AG04449 (cell line): ENCODE measurements at regions not wholly inside any gene's neighbourhood (a gene's known extent, or its start where the extent isn't known, plus 50 kb on each side); places are given as distances from the start of the nearest gene placed in this dataset.

Source experiments
- CTCF ChIA-PET: fragments of 350-600 bp; formaldehyde crosslinking; extraction: SDS; loops from one replicate; lab custom pipeline; 2021; ENCODE audit warnings: antibody characterized with exemption; lab: Yijun Ruan, JAX
- POLR2A ChIA-PET: fragments of 400-600, 350-600 bp; formaldehyde crosslinking; extraction: SDS; loops from one replicate; lab custom pipeline; 2020; ENCODE audit warnings: antibody characterized with exemption, inconsistent platforms; lab: Yijun Ruan, JAX
- DNase-seq: peaks from one replicate; pipeline ENCODE4 v3.0.0-alpha.2; 2010; ENCODE audit warnings: low read depth, low spot score
- H3K4me3 ChIP-seq: 2 replicates; pipeline ENCODE4 v1.5.1; 2011; ENCODE audit warnings: low read depth, mild to moderate bottlenecking, control low read depth, low read length
- CTCF ChIP-seq: IDR thresholded peaks from one replicate; pipeline ENCODE4 v1.5.1; 2011; ENCODE audit warnings: mild to moderate bottlenecking, moderate library complexity, low read length, control low read depth, inconsistent platforms; ENCODE audit not compliant: insufficient read depth; ENCODE audit errors: missing control alignments

GRCh38 chr10:28973309-28973972 lies 296.1 kb downstream of the BAMBI start:
- no peak overlapping the region for H3K4me3 ChIP-seq
- ChIA-PET POLR2A (no interaction called here), CTCF (interaction anchor here (1.8 kb wide), 1 partner anchor 18 kb away, joined by 5 read pairs; no protein-coding TSS in a partner anchor)
- TF ChIP-seq CTCF = no peak
- DNase-seq = no peak

GRCh38 chr10:28975891-28976531 lies 298.7 kb downstream of the BAMBI start:
- DNase-seq = no peak
- no peak overlapping the region for H3K4me3 ChIP-seq
- CTCF ChIA-PET = no interaction called here
- TF ChIP-seq CTCF = no peak
- POLR2A ChIA-PET = no interaction called here

GRCh38 chr10:28977518-28977917 lies 300.2 kb downstream of the BAMBI start:
- CTCF ChIA-PET = interaction anchor here (1.0 kb wide), 1 partner anchor 16 kb away, joined by 3 read pairs; no protein-coding TSS in a partner anchor
- no peak overlapping the region for H3K4me3 ChIP-seq
- TF ChIP-seq CTCF = no peak
- POLR2A ChIA-PET = no interaction called here
- no peak for DNase-seq

- CTCF ChIA-PET = interaction anchor here (1.0 to 1.6 kb wide), 3 partner anchors 8 to 316 kb away, joined by 3 to 4 read pairs (median 3); no protein-coding TSS in a partner anchor
These were observed 302.9 kb downstream of the BAMBI start for GRCh38 chr10:28980264-28980663.

GRCh38 chr10:28981007-28981406 lies 303.7 kb downstream of the BAMBI start:
- DNase-seq = no peak
- ChIA-PET POLR2A (no interaction called here), CTCF (interaction anchor here (1.5 kb wide), 1 partner anchor 10 kb away, joined by 4 read pairs; no protein-coding TSS in a partner anchor)
- TF ChIP-seq CTCF = no peak
- no peak overlapping the region for H3K4me3 ChIP-seq

More at GRCh38 chr10:28980264-28980663, 302.9 kb downstream of the BAMBI start:
- DNase-seq = no peak
- no peak overlapping the region for H3K4me3 ChIP-seq
- TF ChIP-seq CTCF = no peak
- POLR2A ChIA-PET = no interaction called here

GRCh38 chr10:28982974-28983373 lies 305.7 kb downstream of the BAMBI start:
- ChIA-PET CTCF (interaction anchor here (0.6 to 1.2 kb wide), 2 partner anchors 9 to 45 kb away, joined by 3 to 4 read pairs; no protein-coding TSS in a partner anchor), POLR2A (no interaction called here)
- H3K4me3 ChIP-seq = no peak overlapping the region
- TF ChIP-seq CTCF = no peak
- DNase-seq = no peak
